Neural crest cell (in vitro differentiated cells): ENCODE measurements at regions not wholly inside any gene's neighbourhood (a gene's known extent, or its start where the extent isn't known, plus 50 kb on each side); places are given as distances from the start of the nearest gene placed in this dataset.

ENCODE experiments used
- DNase-seq: peaks from one replicate; pipeline ENCODE4 v3.0.0; 2021; ENCODE audit warnings: low read depth, mixed read lengths, low spot score
- H3K27ac Mint-ChIP-seq: one replicate; pipeline ENCODE4 v1.8.0; 2021; ENCODE audit warnings: mild to moderate bottlenecking, mixed read lengths; ENCODE audit not compliant: unreplicated experiment
- H3K27me3 Mint-ChIP-seq: 2 replicates; pipeline ENCODE4 v1.8.0; 2021; ENCODE audit warnings: low read depth, mild to moderate bottlenecking, mixed read lengths
- H3K36me3 Mint-ChIP-seq: 2 replicates; pipeline ENCODE4 v1.8.0; 2021; ENCODE audit warnings: low read depth, mild to moderate bottlenecking, mixed read lengths
- H3K4me1 Mint-ChIP-seq: 2 replicates; pipeline ENCODE4 v1.8.0; 2021; ENCODE audit warnings: mixed read lengths
- H3K4me3 Mint-ChIP-seq: one replicate; pipeline ENCODE4 v1.8.0; 2021; ENCODE audit warnings: mild to moderate bottlenecking, mixed read lengths
- H3K9me3 Mint-ChIP-seq: 2 replicates; pipeline ENCODE4 v1.8.0; 2021; ENCODE audit warnings: mixed read lengths
- CTCF ChIP-seq: fragments of 200-600 bp; sonication (generic); conservative IDR thresholded peaks from 2 replicates; pipeline ENCODE4 v1.5.0; 2021; ENCODE audit warnings: antibody characterized with exemption, mild to moderate bottlenecking

- peaks cover 2% of the 10 kb centered on the region for H3K9me3 Mint-ChIP-seq
- no peaks in the 10 kb centered on the region for H3K27me3 Mint-ChIP-seq
- no peaks in the 10 kb centered on the region for H3K36me3 Mint-ChIP-seq
- DNase-seq = no peak
- no peak for TF ChIP-seq CTCF
- H3K4me1 Mint-ChIP-seq = no peaks in the 10 kb centered on the region
- H3K4me3 Mint-ChIP-seq = no peak overlapping the region
- H3K27ac Mint-ChIP-seq = no peak overlapping the region
These were observed 178.1 kb upstream of the CDH9 start for GRCh38 chr5:27216367-27216950.

GRCh38 chr5:27208051-27208450 lies 169.7 kb upstream of the CDH9 start:
- no peak for TF ChIP-seq CTCF
- Mint-ChIP-seq H3K4me3 (no peak overlapping the region), H3K4me1 (no peaks in the 10 kb centered on the region), H3K9me3 (peaks cover 14% of the 10 kb centered on the region), H3K27me3 (no peaks in the 10 kb centered on the region), H3K36me3 (peaks cover 6% of the 10 kb centered on the region), H3K27ac (no peak overlapping the region)
- no peak for DNase-seq

GRCh38 chr5:27191786-27192510 lies 153.6 kb upstream of the CDH9 start:
- TF ChIP-seq CTCF = no peak
- Mint-ChIP-seq H3K4me3 (no peak overlapping the region), H3K4me1 (no peaks in the 10 kb centered on the region), H3K27ac (no peak overlapping the region), H3K36me3 (no peaks in the 10 kb centered on the region), H3K9me3 (no peaks in the 10 kb centered on the region), H3K27me3 (no peaks in the 10 kb centered on the region)
- DNase-seq = no peak

- Mint-ChIP-seq H3K4me1 (no peaks in the 10 kb centered on the region), H3K27me3 (no peaks in the 10 kb centered on the region), H3K27ac (peak overlapping the region; percentile 62), H3K36me3 (no peaks in the 10 kb centered on the region), H3K4me3 (no peak overlapping the region), H3K9me3 (peaks cover 3% of the 10 kb centered on the region)
- no peak for TF ChIP-seq CTCF
- no peak for DNase-seq
These were observed 134.3 kb upstream of the CDH9 start for GRCh38 chr5:27172693-27173092.

- Mint-ChIP-seq H3K9me3 (peaks cover 3% of the 10 kb centered on the region), H3K4me1 (no peaks in the 10 kb centered on the region), H3K27me3 (no peaks in the 10 kb centered on the region), H3K36me3 (no peaks in the 10 kb centered on the region), H3K4me3 (no peak overlapping the region), H3K27ac (no peak overlapping the region)
- TF ChIP-seq CTCF = no peak
- no peak for DNase-seq
These were observed 133.4 kb upstream of the CDH9 start for GRCh38 chr5:27171761-27172261.
